ENCODE measurements at regions not wholly inside any gene's neighbourhood (a gene's known extent, or its start where the extent isn't known, plus 50 kb on each side); places are given as distances from the start of the nearest gene placed in this dataset.

DNA sequence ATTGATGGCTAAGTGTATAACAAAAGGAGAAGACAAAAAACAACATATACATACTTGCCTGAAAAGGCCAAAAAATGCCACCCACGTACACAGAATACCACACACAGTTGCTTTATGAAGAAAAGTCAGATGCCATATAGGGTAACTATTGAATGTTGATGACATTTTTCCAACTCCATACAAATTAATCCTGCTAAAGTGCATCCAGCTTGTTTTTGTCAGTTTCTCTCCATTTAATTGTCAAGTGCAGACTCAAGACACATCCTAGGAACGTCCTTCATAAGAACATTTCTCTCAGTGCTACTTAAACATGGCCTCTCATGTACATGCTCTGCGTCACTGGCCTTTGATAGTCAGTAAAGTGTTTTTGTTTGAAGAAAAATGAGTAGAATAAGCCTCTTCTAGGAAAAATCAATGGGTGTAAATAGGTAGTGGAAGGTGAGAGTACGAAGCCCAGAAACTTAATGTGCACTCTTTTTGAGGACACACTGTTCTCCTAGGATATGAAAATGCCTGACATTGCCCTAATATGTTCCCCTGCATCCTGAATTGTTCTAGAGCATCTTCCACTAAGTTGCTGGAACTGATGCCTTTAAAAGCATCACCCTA is 267.4 kb upstream of the ATP11B start:
- DNase-seq: no peak

DNA sequence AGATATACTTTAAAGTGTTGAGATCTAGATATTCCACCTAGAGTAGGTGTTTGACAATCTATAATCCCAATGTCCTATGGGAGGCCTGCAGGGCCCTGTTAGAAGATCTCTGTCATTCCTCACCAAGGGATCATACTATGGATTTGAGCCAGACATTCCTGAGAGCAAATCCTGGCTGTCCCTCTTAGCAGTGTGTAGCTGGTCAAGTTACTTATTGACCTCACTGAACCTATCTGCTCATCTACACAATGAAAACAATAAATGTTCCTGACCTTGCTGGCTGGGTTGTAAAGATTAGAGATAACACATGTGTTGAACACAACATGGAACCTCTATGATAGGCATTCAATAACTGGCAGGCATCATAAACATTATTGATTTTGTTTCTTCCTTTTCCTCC is 265.6 kb upstream of the ATP11B start:
- DNase-seq: no peak

DNA sequence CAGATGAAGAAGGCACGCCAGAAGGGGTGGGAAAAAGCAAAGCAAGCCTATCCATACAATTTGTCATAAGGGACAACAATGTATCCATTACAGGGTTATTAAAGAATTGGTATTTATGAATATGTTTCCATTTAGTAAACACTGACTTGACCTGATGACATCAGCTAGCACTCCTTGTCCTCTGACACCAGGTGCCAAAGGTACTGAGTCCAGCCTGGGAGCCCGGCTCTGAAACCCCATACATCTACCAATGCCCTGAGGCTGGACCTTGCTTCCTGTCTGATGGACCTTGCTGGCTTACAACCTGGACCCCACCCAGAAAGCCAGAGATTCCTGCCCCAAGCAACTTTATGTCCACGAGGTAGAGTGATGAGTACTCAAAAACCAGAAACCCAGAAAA is 263.0 kb upstream of the ATP11B start:
- no peak for DNase-seq

DNA sequence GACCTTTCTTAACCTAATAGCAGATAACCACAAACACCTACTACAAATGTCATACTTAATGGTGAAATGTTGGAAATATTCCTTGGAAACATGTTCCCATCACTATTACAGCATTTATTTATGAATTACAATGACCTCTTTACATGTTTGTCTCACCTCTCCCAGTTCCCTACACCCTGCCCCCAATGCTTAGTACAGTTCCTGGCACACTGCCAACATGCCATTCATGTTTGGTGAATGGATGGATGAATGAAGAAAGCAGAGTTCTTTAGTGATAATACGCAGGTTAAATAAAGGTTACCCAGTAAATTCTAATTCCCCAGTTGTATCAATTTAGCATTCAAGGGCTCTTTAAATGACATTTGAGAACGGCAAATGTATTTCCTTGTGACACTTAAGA is 259.9 kb upstream of the ATP11B start:
- DNase-seq: peak in 1 of 2 experiments; percentile 2

DNA sequence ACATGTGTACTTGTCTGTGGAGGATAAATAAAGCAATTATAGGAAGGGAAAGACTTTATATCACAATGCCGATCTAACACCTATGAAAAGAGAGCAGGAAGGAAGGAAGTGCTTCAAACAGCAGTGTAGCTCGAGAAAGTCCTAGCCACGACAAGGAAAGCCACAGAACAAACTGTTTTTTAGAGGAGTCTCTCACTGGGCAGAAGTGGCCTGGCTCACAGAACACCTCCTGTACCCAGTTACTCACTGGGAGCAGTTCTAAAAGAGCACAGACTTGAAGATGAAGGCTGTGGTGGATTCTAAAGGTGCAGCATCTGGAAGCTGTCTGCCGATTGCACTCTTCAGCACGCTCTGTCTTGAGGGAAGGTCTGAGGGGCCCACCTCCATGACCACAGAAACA is 248.8 kb upstream of the ATP11B start:
- DNase-seq: no peak

DNA sequence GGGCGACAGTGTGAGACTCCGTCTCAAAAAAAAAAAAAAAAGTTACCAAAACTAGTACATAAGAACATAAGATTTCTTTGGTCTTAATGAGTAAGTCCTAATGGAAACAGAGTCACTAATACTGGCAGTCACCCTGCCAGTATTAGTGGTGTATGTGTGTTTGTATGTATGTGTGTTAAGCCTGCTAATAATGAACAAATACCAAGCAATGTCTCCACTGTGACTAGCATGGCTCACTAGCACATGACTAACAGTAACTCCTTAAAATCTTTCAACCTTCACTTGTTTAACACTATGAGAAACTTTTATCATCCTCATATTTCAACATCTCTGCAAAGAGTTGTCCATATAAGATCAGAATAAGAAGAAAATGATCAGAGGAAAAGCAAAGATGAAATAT is 231.0 kb upstream of the ATP11B start:
- DNase-seq: no peak

DNA sequence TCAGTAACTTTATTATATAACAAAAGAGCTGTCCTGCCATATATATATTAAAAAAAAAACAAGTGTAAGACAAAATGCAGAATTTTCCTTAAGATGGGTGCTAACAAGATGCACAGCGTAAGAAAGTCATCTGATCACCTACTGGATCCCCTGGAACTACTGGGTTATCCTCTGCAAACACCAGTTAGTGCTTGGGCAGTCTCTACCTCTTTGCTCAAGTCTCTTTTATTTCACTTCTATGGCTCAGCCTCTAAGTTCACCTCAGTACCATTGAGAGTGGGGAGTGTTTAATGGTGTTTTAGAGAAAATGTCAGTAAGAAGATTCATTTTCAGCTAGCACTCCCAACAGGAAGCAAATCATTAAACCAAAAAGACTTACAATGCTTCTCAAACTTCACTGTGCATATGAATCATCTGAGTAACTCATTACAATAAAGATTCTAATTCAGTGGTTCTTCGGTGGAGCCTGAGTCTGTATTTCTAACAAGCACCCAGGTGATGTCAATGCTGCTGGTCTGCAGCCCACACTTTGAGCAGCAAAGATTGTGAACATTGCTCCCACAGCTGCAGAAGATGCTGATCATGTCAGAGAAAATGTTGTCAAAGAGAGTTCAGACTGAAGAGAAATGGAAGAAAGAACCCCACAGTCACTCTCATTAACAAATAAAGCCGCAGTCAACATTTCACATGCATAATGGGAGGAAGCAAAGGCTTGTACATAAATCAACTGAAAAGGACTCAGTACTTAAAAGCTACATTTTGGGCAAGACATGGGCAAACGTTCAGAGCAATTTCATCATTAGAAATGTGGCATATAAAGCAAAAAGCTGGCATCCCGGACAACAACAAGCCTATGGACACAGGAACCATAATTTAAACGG is 227.1 kb upstream of the ATP11B start:
- DNase-seq: no peak

DNA sequence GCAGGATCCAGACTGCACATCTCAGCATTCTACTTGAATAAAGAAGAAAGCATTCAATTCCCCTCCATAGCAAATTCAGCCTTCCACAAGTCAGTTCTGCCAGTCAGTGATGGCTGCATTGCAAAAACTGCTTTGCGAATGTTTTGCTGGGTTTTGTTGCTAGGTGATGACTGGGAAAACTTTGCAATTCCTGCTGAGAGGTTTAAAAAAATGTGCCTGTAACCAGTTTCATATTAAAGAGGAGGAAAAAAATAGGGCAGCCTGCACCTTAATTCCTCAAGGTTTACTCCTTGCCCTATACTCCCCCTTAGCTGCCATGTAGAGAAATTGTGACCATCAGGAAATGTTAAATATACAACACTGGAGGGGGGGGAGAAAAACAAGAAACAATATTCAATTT is 225.6 kb upstream of the ATP11B start:
- no peak for DNase-seq

DNA sequence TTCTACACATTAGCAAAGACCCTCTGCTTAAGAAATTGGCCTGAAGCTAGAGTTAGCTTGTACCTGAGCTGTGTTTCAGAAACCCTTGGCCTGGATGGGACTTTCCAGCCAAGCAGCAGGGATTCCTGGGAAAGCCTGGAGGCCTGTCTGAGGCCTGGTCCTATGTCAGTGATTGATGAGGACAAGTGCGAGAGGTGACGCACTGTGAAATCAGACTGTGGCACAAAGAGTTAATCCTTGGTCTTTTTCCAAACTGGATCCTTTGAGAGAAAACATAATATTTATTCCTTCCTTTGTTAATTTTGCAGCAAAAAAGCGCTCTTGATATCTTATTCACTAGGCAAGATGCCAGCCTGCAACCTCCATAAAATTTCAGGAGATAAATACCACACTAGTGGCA is 225.0 kb upstream of the ATP11B start:
- no peak for DNase-seq

DNA sequence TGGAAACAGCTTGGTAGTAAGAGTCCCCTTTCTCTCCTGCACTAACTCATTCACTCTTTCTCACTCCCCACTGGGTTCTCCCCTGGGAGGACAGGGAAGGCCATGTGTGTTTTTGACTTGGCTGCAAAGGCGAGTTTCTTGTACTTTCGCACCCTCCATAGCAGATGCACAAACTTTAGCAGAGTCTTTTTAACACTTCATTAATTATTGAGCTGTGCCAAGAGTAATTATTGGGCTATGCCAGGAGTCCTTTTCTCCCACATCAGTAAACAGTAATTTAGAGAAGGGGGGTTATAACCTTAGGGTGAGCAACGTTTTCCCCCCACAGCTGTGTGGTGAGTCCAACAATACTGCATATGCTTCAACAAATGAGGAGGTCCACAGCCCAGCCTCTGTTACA is 224.4 kb upstream of the ATP11B start:
- no peak for DNase-seq

DNA sequence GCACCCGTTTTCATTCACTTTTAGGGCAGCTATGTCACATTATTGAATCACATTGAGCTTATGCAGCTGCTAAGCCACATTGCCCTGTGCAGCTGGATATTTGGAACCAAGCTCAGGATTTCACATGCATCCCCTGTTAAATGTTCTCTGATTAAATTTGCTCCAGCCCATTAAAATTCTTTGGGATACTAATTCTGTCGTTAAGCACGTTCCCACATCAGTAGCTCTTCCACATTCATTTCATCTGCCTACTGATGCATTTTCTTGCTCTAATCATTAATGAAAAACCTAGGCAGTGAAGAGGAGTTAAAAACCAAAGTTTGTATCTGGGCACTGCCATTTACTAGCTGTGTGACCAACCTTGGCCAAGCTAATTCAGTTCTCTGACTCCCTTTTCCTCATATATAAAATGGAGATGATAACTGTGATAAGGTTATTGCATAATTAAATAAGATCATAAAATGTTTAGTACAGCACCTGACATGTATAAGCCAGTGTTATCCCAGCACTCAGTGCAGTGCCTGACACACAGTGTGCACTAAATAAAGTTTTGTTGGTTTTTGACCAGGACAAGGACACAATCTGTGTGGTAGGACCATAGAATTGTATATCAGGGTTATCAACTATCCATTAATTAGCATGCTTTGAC is 222.2 kb upstream of the ATP11B start:
- no peak for DNase-seq

DNA sequence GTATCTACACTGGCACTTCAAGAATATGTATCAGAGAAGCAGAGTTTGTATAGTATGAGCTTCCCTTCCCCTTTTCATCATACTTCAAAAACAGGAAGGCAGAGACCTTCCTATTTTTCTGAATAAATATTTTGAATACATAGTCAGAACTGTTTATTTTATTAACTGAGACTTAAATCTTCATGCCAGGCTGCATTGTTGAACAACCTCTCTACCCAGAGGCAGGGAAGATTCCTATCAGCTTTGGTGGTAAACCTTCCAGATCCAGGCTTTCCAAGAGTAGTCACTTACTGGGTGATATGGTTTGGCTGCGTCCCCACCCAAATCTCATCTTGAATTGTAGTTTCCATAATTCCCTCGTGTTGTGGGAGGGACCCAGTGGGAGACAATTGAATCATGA is 217.4 kb upstream of the ATP11B start:
- no peak for DNase-seq

DNA sequence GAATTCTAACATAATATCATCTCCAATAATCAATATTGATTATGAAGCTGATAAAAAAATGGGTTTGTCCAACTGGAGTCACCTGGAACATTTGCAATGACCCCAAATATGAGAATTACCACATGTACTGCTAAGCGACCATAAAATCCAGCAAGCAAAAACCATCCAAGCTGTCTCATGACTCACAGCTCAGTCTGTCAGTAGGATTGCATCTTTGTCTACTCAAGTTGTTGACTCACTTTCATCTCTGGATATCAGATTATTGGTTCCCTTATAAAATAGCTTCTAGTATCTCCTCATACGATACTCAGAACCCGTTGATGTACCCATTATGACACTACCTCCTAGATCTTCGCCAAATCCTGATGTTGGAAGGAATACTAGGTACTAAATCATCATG is 209.8 kb upstream of the ATP11B start:
- no peak for DNase-seq

DNA sequence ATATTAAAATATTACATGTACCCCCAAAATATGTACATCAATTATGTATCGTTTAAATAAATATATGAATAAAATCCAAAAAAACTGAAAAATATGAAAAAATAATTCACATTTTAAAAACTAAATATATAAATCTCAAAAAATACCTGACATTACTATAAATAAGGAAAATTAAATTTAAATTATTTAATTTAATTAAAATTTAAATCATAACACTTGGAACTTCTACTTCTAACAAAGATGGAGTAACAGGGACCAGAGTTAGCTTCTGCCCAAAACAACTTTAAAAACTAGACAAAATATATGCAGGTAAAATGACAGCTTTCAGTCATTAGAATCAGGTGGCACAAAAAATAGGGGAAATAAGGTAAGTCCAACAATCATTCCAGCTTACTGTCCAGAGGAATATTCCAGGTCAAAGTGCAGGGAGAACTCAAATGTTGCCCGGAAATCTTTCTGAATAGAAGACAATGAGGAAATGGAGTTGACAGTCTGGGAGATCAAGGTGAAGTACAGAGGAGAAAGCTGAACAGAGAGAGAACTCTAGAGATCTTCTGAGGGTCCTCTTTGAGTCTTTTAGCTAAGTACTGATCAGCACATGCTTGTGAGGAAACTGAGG is 207.7 kb upstream of the ATP11B start:
- DNase-seq: no peak

DNA sequence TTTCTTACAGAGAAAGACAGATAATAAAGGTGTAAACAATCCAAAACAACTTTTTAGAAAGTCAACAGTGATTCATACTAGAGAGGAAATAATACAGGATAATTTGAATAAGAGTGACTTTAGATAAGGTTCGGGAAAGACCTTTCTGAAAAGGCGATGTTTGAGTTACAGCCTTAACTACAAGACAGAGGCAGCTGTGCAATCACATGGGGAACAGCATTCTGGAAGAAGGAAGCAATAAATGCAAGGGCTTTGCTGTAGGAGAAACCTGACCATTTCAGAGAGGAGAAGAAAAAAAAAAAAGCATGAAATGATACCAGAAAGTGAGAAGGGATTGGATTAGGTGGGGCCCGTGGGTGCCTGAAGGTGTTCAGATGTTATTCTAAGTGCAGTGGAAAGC is 200.6 kb upstream of the ATP11B start:
- no peak for DNase-seq

DNA sequence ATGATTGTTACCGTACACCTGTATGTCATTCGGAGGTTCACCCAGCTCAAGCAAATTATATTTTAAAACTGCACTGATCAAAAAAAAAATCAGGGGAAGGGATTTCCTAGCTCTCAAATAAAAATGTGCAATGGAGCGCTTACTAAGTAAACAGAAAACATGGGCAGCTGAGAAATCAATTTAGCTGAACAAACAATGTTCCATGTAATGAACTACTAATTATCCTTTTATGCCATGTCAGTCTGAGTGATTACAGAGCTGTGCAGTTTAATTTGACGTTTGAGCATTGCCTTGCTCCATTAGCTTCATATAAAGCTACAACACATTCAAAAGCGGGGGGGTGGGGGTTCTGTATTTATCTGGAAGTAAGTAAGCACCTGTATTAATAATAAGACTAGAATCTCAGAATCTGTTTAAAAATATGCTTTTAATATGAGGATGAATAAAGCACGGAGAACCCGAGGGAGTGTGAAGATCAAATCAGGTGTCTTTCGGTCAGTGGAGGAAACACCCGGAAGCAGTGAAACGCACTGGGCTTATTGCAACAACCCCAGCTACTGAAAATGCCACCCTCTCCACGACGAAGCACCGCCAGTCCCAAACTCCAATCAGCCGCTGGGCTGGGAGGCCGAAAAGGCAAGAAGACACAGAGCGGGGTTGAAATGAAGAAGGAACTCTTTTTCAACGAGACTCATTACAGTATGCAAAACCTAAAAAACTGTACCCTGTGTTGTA is 196.5 kb upstream of the ATP11B start:
- peak; percentile 30 to 32 for DNase-seq

DNA sequence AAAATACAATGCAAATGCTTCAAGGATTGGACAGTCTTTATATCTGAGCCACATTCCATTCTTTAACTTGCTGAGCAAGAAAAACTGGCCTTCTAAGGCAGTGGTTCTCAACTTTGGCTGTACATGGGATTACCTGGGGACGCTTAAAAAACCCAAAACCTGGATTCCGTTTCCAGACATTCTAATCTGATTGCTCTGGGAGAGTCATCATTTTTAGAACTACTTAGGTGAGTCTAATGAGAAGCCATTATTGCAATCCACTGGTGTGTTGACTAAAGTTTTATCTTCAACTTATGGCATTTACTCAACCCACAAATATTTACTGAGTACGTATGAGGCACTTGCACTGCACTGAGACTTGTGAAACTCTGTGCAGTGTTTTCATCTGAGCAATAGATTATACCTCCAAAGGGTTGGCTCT is 195.7 kb upstream of the ATP11B start:
- no peak for DNase-seq

DNA sequence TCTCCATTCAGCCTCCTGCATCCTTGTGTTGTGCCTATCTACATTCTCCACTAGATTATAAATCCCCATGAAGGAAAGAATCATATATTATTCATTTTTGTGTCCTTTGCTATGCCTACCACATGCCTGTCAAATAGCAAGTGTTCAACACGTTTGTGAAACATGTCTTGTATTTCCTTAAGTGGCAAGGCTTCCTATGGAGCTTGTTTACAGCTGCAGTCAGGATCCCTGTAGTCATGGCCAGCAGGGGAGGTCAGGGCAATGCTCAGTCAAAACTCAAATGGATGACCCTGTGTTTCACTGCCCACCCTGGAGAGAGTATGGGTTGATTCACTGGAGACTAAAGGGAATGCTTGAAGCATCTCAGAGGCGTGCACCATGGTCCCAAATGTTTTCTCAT is 191.7 kb upstream of the ATP11B start:
- no peak for DNase-seq

DNA sequence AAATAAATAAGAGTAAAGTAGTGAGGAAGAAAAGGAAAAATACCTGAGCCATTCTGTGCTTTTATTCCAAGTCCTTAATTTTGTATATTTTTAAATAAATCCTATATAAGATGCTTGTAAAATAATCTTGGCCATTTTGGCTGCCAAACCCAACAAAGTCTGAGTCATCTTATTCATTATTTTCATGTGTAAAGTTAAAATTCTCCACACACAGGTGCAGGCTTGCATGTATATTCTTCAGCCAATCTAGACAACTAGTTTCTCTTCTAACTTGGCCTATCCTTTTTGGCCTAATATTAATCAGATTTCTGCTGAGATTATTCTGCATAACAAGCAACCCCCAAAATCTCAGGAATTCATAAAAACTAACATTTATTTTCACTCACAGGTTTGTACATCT is 189.8 kb upstream of the ATP11B start:
- no peak for DNase-seq

DNA sequence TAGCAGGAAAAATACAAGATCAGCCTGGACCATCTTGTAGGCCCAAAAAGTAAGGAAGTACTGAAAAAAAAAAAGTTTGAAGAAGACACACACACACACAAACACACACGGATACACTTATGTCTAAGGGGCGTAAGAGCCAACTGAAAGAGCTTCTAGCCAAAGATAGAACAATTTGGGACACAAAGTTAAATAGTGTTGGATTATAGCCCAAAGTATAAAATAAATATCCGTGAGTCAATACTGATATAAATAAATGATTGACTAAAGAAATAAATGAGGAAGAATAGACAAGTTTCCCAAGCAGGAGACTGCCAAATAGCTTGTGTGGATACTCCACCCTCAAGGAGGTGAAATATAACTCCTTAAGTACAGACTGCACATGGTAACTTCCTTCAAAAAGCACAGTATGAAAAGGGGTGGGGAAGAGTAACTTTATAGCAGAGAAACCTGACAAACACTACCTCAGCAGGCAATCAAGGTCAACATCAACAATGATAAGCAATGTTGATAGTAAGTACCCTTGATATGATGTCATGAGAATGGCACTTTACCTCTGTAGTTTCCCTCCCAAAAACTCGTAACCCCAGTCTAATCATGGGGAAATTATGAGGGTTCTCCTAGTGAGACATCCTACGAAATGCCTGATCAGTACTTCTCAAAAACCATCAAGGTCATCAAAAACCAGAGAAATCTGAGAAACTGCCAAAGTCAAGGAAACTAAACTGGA is 187.3 kb upstream of the ATP11B start:
- no peak for DNase-seq

DNA sequence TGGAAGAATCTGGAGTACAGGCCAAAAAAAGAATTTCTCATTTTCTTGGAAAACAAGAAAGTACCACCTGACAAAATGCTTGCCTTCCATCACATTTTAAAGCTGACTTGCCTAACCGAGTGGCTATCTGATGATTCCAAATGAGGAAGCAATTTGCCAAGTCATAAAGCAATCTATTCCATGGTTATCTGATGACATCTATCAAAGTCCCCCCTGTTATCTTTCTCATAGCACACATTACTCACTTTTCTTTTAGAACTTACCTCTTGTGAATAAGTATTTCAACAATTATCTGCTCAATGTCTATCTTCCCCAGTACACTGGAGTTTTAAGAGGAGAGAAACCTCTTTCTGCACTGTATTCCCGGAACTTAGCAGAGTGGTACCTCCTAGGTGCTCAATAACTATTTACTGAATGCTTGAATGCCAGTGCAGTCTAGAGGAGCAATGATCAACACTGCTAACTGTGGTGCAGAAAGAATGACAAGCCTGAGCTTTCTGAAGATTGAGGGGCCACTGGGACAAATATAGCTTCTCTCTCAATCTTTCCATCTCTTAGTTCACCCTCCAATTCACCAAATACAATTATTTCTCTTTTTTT is 186.3 kb upstream of the ATP11B start:
- DNase-seq: no peak

DNA sequence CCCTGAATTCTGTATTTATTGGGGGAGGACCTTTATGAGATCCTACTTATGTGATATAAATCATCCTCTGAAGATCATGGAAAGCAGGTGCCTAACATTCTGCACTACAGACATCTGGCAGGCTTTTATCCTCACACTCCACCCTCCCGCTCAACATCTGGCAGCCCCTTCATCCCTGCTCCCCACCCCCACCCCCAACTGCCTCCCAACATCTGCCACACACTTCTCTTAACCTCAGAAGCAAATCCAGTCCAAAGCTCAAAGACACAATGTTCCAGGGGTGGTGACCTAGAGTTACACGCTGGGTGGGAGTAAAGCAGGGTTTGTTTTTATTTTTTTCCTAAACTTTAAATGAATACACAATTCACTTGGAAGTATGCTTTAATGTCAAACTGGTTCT is 184.5 kb upstream of the ATP11B start:
- no peak for DNase-seq

All from NCI-H526 (cell line).